Lower leg skin (tissue), 4 donors: ENCODE measurements at regions not wholly inside any gene's neighbourhood (a gene's known extent, or its start where the extent isn't known, plus 50 kb on each side); places are given as distances from the start of the nearest gene placed in this dataset.
"Not testable (repeated sequence)": the region's sequence is repeated elsewhere in the genome, so short reads cannot be mapped to it uniquely, and the experiment has no call there.

Source experiments
- DNase-seq, 2 donors: peaks; one replicate each; pipeline ENCODE4 v3.0.0-alpha.2; 2019; ENCODE audit warnings: low spot score in 2 of 2
- H3K4me3 ChIP-seq: fragments of 200-600 bp; sonication (generic); 2 replicates; pipeline ENCODE4 v1.5.1; 2017; ENCODE audit warnings: mild to moderate bottlenecking, low read depth; ENCODE audit not compliant: poor library complexity, severe bottlenecking
- CTCF ChIP-seq, 3 donors: fragments of 450-650 bp; IDR thresholded peaks; one replicate each; pipeline ENCODE4 v1.5.1; 2016; ENCODE audit warnings: antibody characterized with exemption in 3 of 3, mild to moderate bottlenecking in 3 of 3, moderate library complexity in 2 of 3
- POLR2A ChIP-seq, 2 donors: fragments of 450-650 bp; IDR thresholded peaks; one replicate each; pipeline ENCODE4 v1.6.1; 2016 to 2017; ENCODE audit warnings: antibody characterized with exemption in 2 of 2, mild to moderate bottlenecking in 1 of 2, moderate library complexity in 1 of 2
- WGBS, 2 donors: methylation state at CpG; one replicate each; pipeline ENCODE4 v1.1.5; 2018; 5-methylcytosine and 5-hydroxymethylcytosine counted together
- intact Hi-C: fragments of 100-400 bp; cut with DNase I; formaldehyde crosslinking; loops from one replicate; pipeline ENCODE4 v1.15.0; 2023; ENCODE audit warnings: low total_unique reads

DNA sequence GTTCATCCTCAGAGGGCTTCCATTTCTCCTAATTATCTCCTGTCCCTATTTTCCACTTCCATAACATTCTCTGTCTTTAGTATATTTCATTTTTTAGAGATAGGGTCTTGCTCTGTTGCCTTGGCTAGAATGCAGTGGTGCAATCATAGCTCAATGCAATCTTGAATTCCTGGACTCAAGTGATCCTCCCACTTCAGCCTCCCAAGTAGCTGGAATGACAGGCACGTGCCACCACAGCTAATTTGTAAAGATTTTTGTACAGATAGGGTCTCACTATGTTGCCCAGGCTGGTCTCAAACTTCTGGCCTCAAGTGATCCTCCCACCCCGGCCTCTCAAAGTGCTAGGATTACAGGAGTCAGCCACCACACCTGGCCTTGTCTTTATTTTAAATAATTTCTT, 589.0 kb downstream of the ZEB2 start:
- intact Hi-C loops = no loop called here
- TF ChIP-seq POLR2A (IDR thresholded peaks at IDR 0.05) = no peak
- no peak for TF ChIP-seq CTCF (IDR thresholded peaks at IDR 0.05)
- 80 to 95% methylated on average over 2 of the region's 2 CpGs for WGBS, 2 donors
- H3K4me3 ChIP-seq = no peak overlapping the region
- no peak for DNase-seq

GRCh38 chr2:143928613-143929012, 591.3 kb downstream of the ZEB2 start:
- H3K4me3 ChIP-seq = no peak overlapping the region
- no peak for DNase-seq
- 32 to 58% methylated on average over 1 of the region's 1 CpG for WGBS, 2 donors
- intact Hi-C loops = no loop called here
- no peak for TF ChIP-seq CTCF (IDR thresholded peaks at IDR 0.05)
- TF ChIP-seq POLR2A (IDR thresholded peaks at IDR 0.05) = no peak

DNA sequence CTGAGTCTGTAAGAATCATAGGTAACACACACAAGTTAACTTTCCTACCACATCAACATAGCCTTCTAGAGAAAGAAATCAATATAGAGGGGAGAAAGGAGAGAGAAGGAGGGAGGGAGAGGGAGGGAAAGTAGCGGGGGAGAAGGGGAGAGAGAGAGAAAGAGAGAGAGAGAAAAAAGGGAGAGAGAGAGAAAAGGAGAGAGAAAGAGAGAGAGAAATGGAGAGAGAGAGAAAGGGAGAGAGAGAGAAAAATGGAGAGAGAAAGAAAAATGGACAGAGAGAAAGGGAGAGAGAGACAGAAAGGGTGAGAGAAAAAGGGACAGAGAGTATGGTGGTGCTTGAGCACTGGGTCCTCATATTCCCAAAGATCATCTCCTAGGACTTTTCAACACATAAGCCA, 591.7 kb downstream of the ZEB2 start:
- no peak for DNase-seq
- H3K4me3 ChIP-seq = no peak overlapping the region
- 84 to 90% methylated on average over 1 of the region's 1 CpG for WGBS, 2 donors
- TF ChIP-seq POLR2A (IDR thresholded peaks at IDR 0.05) (no peak), CTCF (IDR thresholded peaks at IDR 0.05) (no peak)
- intact Hi-C loops = no loop called here

- H3K4me3 ChIP-seq = no peak overlapping the region
- DNase-seq = no peak
- TF ChIP-seq CTCF (IDR thresholded peaks at IDR 0.05) (no peak), POLR2A (IDR thresholded peaks at IDR 0.05) (no peak)
- WGBS, 2 donors = 92 to 94% methylated on average over 4 of the region's 4 CpGs
- intact Hi-C loops = no loop called here
Measured at GRCh38 chr2:143926736-143927135, 593.2 kb downstream of the ZEB2 start.

- H3K4me3 ChIP-seq, intact Hi-C loops, DNase-seq: not testable (repeated sequence)
- 87 to 89% methylated on average over 12 to 22 of the region's 42 CpGs for WGBS, 2 donors
Measured at GRCh38 chr2:143922261-143922830, 597.6 kb downstream of the ZEB2 start.

GRCh38 chr2:143918465-143918989, 601.4 kb downstream of the ZEB2 start:
- WGBS, 2 donors = 90 to 95% methylated on average over 1 of the region's 1 CpG
- H3K4me3 ChIP-seq = no peak overlapping the region
- intact Hi-C loops = no loop called here
- no peak for TF ChIP-seq CTCF (IDR thresholded peaks at IDR 0.05)
- TF ChIP-seq POLR2A (IDR thresholded peaks at IDR 0.05) = no peak
- DNase-seq = no peak
